HG02840 (cell line): ENCODE measurements at regions not wholly inside any gene's neighbourhood (a gene's known extent, or its start where the extent isn't known, plus 50 kb on each side); places are given as distances from the start of the nearest gene placed in this dataset.

Experiments
- ATAC-seq: cut with Tn5 transposase; IDR thresholded peaks from one replicate; pipeline ENCODE4 v1.9.1; 2021; ENCODE audit warnings: mild to moderate bottlenecking, moderate library complexity, moderate number of reproducible peaks; ENCODE audit not compliant: unreplicated experiment, low FRiP score

GRCh38 chr2:241942416-241943208, 73.1 kb downstream of the RTP5 start:
- ATAC-seq: no peak

- no peak for ATAC-seq
These were observed 73.8 kb downstream of the RTP5 start for GRCh38 chr2:241943209-241943850.

DNA sequence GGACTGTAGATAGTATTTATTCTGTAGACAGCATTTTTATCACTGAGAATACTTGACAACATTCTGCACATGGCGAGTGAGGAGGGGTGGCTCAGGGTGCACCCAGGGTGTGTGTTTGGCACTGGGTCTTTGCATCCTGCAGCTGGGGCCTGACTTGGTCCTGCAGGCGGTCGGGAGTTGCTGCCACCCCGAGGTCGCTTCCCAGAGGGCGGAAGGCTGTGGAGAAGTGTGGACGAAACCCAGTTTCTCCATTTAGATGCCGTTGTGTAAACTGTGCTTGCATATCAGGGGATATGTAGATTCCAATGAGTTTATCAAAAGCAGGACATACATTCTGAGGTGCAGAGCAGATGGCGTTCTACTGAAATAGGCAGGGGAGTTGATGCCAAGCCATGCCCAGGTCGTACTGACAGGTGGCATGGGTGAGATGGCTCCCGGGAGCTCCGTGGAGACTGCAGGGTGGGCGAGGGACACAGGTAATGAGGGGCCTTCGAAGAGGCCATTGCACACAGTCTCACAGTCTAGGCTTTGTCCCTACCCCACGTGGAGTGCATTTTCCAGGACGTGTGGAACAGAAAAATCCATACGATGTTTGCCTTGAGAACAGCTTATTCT, 74.5 kb downstream of the RTP5 start:
- no peak for ATAC-seq

DNA sequence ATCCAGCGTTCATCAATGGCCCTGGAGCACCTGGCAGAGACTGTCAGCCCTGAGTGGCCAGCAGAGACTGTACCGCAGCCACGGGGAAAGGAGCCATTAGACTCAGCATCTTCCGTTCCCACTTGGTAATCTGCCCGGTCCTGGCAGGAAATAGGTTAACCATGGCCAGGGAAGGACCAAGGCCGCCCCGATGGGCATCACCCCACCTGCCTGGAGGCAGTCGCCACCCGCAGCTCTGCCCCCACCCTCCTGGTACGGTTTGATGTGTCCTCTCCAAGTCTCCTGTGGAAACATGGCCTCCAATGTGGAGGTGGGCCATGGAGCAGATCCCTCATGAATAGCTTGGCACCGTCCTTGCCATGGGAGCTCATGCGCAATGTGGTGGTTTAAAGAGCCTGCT, 75.3 kb downstream of the RTP5 start:
- no peak for ATAC-seq

GRCh38 chr2:241945311-241945710, 75.8 kb downstream of the RTP5 start:
- no peak for ATAC-seq

DNA sequence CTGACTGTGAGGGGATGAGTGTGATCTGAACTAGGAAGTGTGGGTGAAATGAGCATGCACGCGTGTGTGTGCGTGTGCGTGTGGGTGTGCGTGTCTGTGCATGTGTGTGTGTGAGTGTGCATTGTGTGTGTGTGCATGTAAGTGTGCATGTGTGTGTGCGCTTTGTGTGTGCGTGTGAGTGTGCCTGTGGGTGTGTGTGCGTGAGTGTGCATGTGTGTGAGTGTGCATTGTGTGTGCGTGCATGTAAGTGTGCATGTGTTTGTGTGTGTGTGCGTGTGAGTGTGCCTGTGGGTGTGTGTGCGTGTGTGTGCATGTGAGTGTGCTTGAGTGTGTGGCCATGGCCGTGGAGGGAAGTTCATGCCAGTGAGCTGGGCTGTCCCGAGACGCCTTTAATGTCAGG, 76.3 kb downstream of the RTP5 start:
- no peak for ATAC-seq

- no peak for ATAC-seq
These were observed 76.9 kb downstream of the RTP5 start for GRCh38 chr2:241946306-241947003.

GRCh38 chr2:241947004-241947350, 77.4 kb downstream of the RTP5 start:
- no peak for ATAC-seq

DNA sequence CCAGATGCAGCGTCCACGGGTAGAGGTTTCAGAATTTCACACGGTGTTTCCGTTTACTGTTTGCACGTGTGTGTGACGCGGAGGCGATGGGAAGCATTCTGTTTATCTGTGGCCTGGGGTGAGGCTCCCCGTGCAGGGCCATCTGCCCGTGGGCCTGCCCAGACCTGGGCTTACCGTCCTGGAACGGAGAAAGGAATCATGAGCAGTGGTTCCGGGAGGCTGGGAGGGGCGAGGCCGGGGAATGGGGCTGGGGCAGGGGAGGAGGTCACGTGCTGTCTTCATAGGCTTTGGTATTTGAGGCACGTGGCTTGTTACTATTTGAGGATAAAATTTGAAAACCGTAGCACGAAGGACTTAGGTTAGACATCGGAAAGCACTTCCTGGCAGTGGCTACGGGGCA, 77.9 kb downstream of the RTP5 start:
- ATAC-seq: no peak

DNA sequence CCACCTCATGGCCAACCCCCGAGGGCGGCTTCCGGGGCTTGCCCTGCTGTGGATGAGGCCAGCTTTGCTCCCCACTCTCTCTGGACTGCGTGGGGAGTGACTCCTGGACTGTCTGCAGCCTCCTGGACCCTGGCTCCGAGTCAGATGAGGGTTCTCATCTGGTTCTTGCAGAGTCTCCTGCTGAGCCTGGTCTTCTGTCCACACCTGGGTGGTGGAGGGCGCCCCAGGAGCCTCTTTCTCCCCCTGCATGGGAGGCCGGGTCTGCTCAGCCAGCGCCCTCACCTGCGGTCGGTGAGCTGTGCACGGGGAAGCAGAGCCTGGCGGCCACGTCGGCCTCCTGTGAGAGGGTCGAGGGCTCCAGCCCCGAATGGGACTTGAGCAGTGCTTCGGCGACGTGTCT, 78.3 kb downstream of the RTP5 start:
- ATAC-seq: no peak

GRCh38 chr2:241948299-241948897, 78.9 kb downstream of the RTP5 start:
- no peak for ATAC-seq

GRCh38 chr2:241948901-241949735, 79.6 kb downstream of the RTP5 start:
- no peak for ATAC-seq

- no peak for ATAC-seq
These were observed 80.3 kb downstream of the RTP5 start for GRCh38 chr2:241949736-241950412.

DNA sequence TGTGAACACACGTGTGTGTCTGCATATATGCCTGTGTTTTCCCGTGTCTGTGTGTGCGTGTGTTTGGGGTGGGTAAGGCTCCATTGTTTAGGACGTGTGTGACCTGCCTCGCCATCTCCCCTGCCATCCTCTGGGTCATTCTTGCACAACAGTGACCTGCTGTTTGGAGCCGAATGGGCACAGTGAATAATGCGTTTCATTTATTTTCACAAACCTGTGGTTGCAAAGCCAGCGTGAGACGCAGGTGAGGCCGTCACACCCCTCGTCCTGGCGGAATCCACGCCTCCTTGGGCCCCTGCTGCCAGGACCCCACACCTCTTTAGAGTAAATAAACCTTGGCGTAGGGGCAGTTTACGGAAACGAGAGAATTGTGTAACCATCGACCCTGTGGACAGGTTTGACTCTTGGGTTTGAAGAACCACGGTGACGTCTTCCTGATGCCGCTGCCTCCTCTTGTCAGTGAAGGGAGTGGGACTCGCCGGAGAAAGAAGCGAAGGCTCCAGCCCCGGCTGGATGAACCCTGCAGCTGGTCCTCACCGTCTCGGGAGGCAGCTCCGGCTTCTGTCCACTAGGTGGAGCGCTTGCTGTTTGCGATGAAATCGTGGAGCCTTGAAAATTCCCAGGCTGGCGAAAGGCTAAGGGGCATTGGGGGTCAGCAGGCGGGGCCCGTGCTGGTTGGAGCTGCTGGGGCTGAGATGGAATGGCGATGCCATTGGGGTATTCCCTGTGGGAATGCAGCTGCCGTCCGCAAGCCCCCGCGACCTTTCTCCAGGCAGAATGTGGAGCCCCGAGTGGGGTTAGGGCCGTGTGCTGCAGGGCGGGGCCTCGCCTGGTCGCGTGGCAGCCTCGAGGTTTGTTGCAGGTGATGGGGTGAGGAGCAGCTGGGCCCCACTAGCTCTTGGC, 81.1 kb downstream of the RTP5 start:
- ATAC-seq: no peak

DNA sequence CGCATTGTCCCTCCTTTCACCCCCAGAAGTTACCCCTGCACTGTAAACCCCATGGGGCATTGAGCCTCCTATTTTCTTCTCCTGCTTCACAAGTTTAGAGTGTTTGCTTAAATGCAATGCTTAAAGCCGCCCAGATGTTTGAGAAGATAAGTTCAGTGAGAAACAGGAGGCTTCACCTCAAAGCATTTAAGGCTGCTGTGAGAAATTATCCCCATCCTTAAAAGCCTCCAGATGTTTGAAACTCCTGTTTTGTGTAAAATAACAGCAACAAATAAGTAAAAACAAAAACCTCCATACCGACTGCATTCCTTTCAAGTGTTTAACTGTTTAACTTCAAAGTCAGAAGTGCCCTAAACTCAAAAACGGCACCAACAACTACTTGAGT, 81.8 kb downstream of the RTP5 start:
- no peak for ATAC-seq

DNA sequence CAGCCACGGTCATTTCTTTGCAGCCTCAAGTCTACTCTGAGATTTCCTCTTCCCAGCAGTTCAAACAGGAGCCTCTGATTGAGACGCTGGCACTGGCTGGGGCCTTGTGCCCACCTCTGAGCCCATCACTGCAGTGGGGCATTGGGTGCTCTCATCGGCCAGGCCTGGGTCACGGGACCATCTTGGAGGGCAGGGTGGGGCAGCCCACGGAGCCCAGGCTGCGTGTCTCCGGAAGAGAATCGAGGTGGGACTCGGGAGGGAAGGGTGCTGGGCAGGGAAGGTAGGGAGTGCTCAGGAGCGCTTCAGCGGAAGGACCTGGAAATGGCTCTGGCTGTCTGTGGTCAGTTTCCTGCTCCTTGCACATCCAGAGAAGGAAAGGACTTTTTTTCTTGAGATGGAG, 82.4 kb downstream of the RTP5 start:
- no peak for ATAC-seq

GRCh38 chr2:241952816-241953215, 83.3 kb downstream of the RTP5 start:
- ATAC-seq: no peak

DNA sequence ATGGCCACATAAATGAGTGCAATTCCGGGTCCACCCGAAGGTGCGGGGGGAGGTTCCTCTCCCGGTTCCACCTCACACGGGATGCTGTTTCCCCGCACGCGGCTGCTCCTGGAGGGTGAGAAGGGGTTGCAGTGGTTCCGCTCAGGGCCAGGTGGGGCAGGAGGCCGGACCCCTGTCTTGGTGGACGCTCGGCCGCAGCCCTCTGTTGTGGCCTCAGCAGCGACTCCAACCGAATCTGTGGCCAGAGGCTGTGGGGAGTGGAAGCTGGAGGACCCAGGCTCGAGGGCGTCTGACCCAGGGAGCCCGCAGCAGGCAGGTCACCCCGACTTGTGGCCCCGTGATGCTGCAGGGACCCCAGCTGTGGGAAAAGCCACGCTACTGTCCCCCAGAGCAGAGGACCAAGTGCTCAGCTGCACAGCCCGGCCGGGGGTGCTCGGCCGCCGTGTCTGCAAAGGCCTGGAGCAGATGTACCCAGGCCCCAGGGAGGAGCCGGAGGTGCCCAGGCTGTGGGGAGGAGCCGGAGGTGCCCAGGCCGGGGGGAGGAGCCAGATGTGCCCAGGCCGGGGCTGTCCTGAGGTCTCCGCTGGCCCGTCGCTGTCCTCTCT, 83.9 kb downstream of the RTP5 start:
- ATAC-seq: no peak
